MM.1S (cell line): ENCODE measurements at regions not wholly inside any gene's neighbourhood (a gene's known extent, or its start where the extent isn't known, plus 50 kb on each side); places are given as distances from the start of the nearest gene placed in this dataset.

ENCODE experiments used
- DNase-seq: peaks from one replicate; pipeline ENCODE4 v3.0.0-alpha.2; 2015
- H2AFZ ChIP-seq: fragments of 300-600 bp; sonication (generic); 2 replicates; pipeline ENCODE4 v1.6.0; 2016; ENCODE audit warnings: antibody characterized with exemption, low read length
- H3F3A ChIP-seq: fragments of 300-600 bp; sonication (generic); 2 replicates; pipeline ENCODE4 v1.6.1; 2016; ENCODE audit warnings: mild to moderate bottlenecking, antibody characterized with exemption, low read length, moderate library complexity, mixed read lengths; ENCODE audit not compliant: insufficient read depth
- H3K27ac ChIP-seq: fragments of 300-600 bp; sonication (generic); 2 replicates; pipeline ENCODE4 v1.5.1; 2016; ENCODE audit warnings: mild to moderate bottlenecking, low read length
- H3K27me3 ChIP-seq: fragments of 300-600 bp; sonication (generic); replicated peaks from 2 replicates; pipeline ENCODE4 v1.6.0; 2016; ENCODE audit warnings: low read length; ENCODE audit not compliant: insufficient read depth
- H3K36me3 ChIP-seq: fragments of 300-600 bp; sonication (generic); replicated peaks from 2 replicates; pipeline ENCODE4 v1.6.1; 2016; ENCODE audit warnings: mild to moderate bottlenecking, low read length, mixed read lengths; ENCODE audit not compliant: insufficient read depth
- H3K4me1 ChIP-seq: fragments of 300-600 bp; sonication (generic); 2 replicates; pipeline ENCODE4 v1.6.1; 2016; ENCODE audit warnings: low read length, mixed read lengths
- H3K4me2 ChIP-seq: fragments of 300-600 bp; sonication (generic); 2 replicates; pipeline ENCODE4 v1.6.0; 2016; ENCODE audit warnings: low read depth, low read length
- H3K4me3 ChIP-seq: fragments of 300-600 bp; sonication (generic); 2 replicates; pipeline ENCODE4 v1.5.1; 2016; ENCODE audit warnings: low read length, mixed read lengths
- H3K79me2 ChIP-seq: fragments of 300-600 bp; sonication (generic); 2 replicates; pipeline ENCODE4 v1.6.1; 2016; ENCODE audit warnings: mixed run types, low read length, mixed read lengths
- H3K9ac ChIP-seq: fragments of 300-600 bp; sonication (generic); 2 replicates; pipeline ENCODE4 v1.6.1; 2016; ENCODE audit warnings: low read length, mixed read lengths
- H3K9me2 ChIP-seq: fragments of 300-600 bp; sonication (generic); replicated peaks from 2 replicates; pipeline ENCODE4 v1.6.1; 2016; ENCODE audit warnings: mild to moderate bottlenecking, low read length, mixed read lengths; ENCODE audit not compliant: insufficient read depth
- H3K9me3 ChIP-seq: fragments of 300-600 bp; sonication (generic); replicated peaks from 2 replicates; pipeline ENCODE4 v1.6.1; 2016; ENCODE audit warnings: mild to moderate bottlenecking, low read length, mixed read lengths; ENCODE audit not compliant: insufficient read depth
- H4K20me1 ChIP-seq: fragments of 300-600 bp; sonication (generic); 2 replicates; pipeline ENCODE4 v1.6.1; 2016; ENCODE audit warnings: mild to moderate bottlenecking, low read length, moderate library complexity, mixed read lengths; ENCODE audit not compliant: insufficient read depth
- EZH2 ChIP-seq: fragments of 300-600 bp; sonication (generic); optimal IDR thresholded peaks from 2 replicates; pipeline ENCODE3; 2017; ENCODE audit warnings: low read depth, mild to moderate bottlenecking, antibody characterized with exemption, low read length, mixed read lengths
- EZH2phosphoT487 ChIP-seq: fragments of 300-600 bp; sonication (generic); IDR thresholded peaks from 2 replicates; pipeline ENCODE4 v1.6.1; 2018; ENCODE audit warnings: antibody characterized with exemption, low read length
- TF ChIP-seq, protein P1 (sequence below): fragments of 300-600 bp; sonication (generic); IDR thresholded peaks from 2 replicates; pipeline ENCODE4 v1.5.1; 2016; ENCODE audit warnings: antibody characterized with exemption, low read length, mixed read lengths

DNA sequence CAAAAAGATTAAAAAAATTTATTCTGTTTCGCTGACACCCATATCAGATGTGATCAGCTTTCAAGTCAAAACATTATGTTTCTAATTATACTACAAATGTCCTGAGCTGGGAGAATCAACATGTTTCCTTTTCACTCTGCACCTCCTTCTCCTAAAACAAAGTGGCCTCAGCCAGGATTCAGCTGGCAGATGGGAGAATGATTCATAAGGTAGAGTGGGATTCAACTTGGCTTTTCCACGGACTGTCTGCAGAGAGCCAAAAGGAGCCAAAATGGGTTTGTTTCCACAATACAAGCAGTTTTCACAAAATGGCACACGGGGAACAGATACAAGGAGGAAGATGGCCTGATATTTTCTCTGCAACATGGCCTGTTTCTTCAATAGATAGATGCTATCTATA lies 376.5 kb upstream of the PRKCQ start:
- Histone ChIP-seq H3F3A (peaks cover 9% of the 10 kb centered on the region; the same call in 1 of the 2 replicates), H3K9ac (no peak overlapping the region), H3K36me3 (no peaks in the 10 kb centered on the region), H3K27ac (no peak overlapping the region), H3K9me2 (no peaks in the 10 kb centered on the region), H3K4me3 (no peak overlapping the region), H3K9me3 (no peaks in the 10 kb centered on the region), H3K4me2 (no peak overlapping the region), H4K20me1 (no peaks in the 10 kb centered on the region), H3K79me2 (no peaks in the 10 kb centered on the region), H2AFZ (no peak overlapping the region), H3K27me3 (no peaks in the 10 kb centered on the region), H3K4me1 (peaks cover 22% of the 10 kb centered on the region)
- no peak for TF ChIP-seq EZH2phosphoT487
- TF ChIP-seq, protein P1, sequence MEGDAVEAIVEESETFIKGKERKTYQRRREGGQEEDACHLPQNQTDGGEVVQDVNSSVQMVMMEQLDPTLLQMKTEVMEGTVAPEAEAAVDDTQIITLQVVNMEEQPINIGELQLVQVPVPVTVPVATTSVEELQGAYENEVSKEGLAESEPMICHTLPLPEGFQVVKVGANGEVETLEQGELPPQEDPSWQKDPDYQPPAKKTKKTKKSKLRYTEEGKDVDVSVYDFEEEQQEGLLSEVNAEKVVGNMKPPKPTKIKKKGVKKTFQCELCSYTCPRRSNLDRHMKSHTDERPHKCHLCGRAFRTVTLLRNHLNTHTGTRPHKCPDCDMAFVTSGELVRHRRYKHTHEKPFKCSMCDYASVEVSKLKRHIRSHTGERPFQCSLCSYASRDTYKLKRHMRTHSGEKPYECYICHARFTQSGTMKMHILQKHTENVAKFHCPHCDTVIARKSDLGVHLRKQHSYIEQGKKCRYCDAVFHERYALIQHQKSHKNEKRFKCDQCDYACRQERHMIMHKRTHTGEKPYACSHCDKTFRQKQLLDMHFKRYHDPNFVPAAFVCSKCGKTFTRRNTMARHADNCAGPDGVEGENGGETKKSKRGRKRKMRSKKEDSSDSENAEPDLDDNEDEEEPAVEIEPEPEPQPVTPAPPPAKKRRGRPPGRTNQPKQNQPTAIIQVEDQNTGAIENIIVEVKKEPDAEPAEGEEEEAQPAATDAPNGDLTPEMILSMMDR = no peak
- TF ChIP-seq EZH2 = no peak
- no peak for DNase-seq

DNA sequence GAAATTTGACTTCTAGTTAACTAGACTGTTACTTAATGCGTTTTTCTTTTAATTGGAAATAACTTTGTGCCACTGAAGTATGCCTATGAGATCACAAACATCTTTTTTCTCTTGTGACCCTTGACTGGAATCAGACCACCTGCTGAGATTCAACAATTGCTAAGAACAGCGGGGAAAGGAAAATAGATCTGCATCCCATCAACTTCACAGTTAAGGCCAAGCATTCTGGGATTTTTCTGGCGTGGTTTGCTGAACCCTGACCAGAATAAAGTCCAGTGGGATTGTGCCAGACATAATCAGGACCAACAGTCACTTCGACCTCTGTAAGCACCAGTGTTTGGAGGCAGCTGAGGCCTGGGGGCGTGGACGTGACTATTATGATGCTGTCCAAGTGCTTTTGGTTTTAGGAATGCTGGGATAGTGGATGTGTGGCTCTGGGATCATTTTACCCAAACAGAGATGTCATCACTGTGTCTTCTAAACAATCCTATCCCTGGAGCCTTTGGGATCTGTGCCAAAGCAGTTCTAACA lies 373.3 kb upstream of the PRKCQ start:
- Histone ChIP-seq H3K9ac (no peak overlapping the region), H3F3A (no peaks in the 10 kb centered on the region), H3K4me3 (no peak overlapping the region), H3K79me2 (no peaks in the 10 kb centered on the region), H3K9me2 (no peaks in the 10 kb centered on the region), H3K4me1 (peaks cover 8% of the 10 kb centered on the region), H3K4me2 (no peak overlapping the region), H2AFZ (no peak overlapping the region), H3K9me3 (no peaks in the 10 kb centered on the region), H3K36me3 (no peaks in the 10 kb centered on the region), H3K27ac (no peak overlapping the region), H3K27me3 (no peaks in the 10 kb centered on the region), H4K20me1 (no peaks in the 10 kb centered on the region)
- no peak for DNase-seq
- TF ChIP-seq EZH2 (no peak), EZH2phosphoT487 (no peak)
- TF ChIP-seq, protein P1 = no peak

DNA sequence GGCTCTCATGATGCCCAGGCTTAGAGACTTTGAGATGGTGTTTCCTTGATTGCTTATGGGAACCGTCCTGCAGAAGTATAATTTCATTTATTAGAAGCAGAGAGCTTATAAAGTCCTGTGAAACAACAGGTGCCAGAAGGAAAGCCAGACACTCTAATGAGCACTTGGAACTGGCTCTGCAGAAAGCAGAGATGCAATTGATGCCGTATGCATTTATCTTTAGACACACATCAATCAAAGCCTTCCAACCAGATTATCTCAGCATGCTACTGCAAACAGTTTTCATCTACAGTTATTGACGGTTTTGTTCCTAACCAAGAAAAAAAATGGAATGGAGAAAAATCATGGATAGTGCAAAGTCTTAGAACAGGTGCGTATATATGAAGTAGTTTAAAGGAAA lies 371.7 kb upstream of the PRKCQ start:
- H3K9me3 ChIP-seq = no peaks in the 10 kb centered on the region
- no peak overlapping the region for H3K27ac ChIP-seq
- no peak overlapping the region for H3K4me2 ChIP-seq
- H3K4me3 ChIP-seq = no peak overlapping the region
- DNase-seq = no peak
- no peak overlapping the region for H2AFZ ChIP-seq
- no peaks in the 10 kb centered on the region for H3K79me2 ChIP-seq
- H3K9me2 ChIP-seq = no peaks in the 10 kb centered on the region
- TF ChIP-seq, protein P1 = no peak
- no peak for TF ChIP-seq EZH2phosphoT487
- TF ChIP-seq EZH2 = no peak
- no peaks in the 10 kb centered on the region for H3K27me3 ChIP-seq
- no peaks in the 10 kb centered on the region for H4K20me1 ChIP-seq
- no peaks in the 10 kb centered on the region for H3F3A ChIP-seq
- H3K9ac ChIP-seq = no peak overlapping the region
- no peaks in the 10 kb centered on the region for H3K36me3 ChIP-seq
- H3K4me1 ChIP-seq = no peaks in the 10 kb centered on the region
